GM18870 (cell line): ENCODE measurements at regions not wholly inside any gene's neighbourhood (a gene's known extent, or its start where the extent isn't known, plus 50 kb on each side); places are given as distances from the start of the nearest gene placed in this dataset.
"Not testable (repeated sequence)": the region's sequence is repeated elsewhere in the genome, so short reads cannot be mapped to it uniquely, and the experiment has no call there.

Experiments
- ATAC-seq: cut with Tn5 transposase; IDR thresholded peaks from one replicate; pipeline ENCODE4 v1.9.1; 2021; ENCODE audit warnings: moderate library complexity; ENCODE audit not compliant: unreplicated experiment

- no peak for ATAC-seq
Observed at GRCh38 chr9:740221-740620, 101.3 kb upstream of the DMRT1 start.

- ATAC-seq: no peak
Observed at GRCh38 chr9:742104-742503, 99.4 kb upstream of the DMRT1 start.

GRCh38 chr9:742914-743589 is 98.4 kb upstream of the DMRT1 start:
- ATAC-seq: no peak

GRCh38 chr9:744046-744712 is 97.3 kb upstream of the DMRT1 start:
- no peak for ATAC-seq

GRCh38 chr9:744790-745484 is 96.6 kb upstream of the DMRT1 start:
- no peak for ATAC-seq

- ATAC-seq: no peak
Observed at GRCh38 chr9:745761-746380, 95.6 kb upstream of the DMRT1 start.

GRCh38 chr9:746661-747434 is 94.6 kb upstream of the DMRT1 start:
- ATAC-seq: no peak

GRCh38 chr9:747567-747966 is 93.9 kb upstream of the DMRT1 start:
- ATAC-seq: no peak

- no peak for ATAC-seq
Observed at GRCh38 chr9:748861-749497, 92.5 kb upstream of the DMRT1 start.

GRCh38 chr9:749716-750115 is 91.8 kb upstream of the DMRT1 start:
- no peak for ATAC-seq

GRCh38 chr9:750249-750967 is 91.1 kb upstream of the DMRT1 start:
- peak; percentile 11 for ATAC-seq

GRCh38 chr9:751137-752051 is 90.1 kb upstream of the DMRT1 start:
- ATAC-seq: peak; percentile 80

GRCh38 chr9:752201-752600 is 89.3 kb upstream of the DMRT1 start:
- no peak for ATAC-seq

- no peak for ATAC-seq
Observed at GRCh38 chr9:752681-753200, 88.8 kb upstream of the DMRT1 start.

GRCh38 chr9:753734-754133 is 87.8 kb upstream of the DMRT1 start:
- not testable (repeated sequence) for ATAC-seq

GRCh38 chr9:754150-754931 is 87.2 kb upstream of the DMRT1 start:
- no peak for ATAC-seq

GRCh38 chr9:755454-756381 is 85.8 kb upstream of the DMRT1 start:
- peak; percentile 42 for ATAC-seq
